H9 (cell line): ENCODE measurements at regions not wholly inside any gene's neighbourhood (a gene's known extent, or its start where the extent isn't known, plus 50 kb on each side); places are given as distances from the start of the nearest gene placed in this dataset.

Experiments
- DNase-seq: peaks from one replicate; pipeline ENCODE4 v3.0.0-alpha.2; 2017
- H2AFZ ChIP-seq: one replicate; pipeline ENCODE4 v1.6.1; 2013; ENCODE audit warnings: mild to moderate bottlenecking, low read length, control low read depth, moderate library complexity
- H2AK5ac ChIP-seq: 2 replicates; pipeline ENCODE4 v1.6.1; 2013; ENCODE audit warnings: low read length, control low read depth, mixed read lengths; ENCODE audit not compliant: insufficient read length
- H2BK120ac ChIP-seq: one replicate; pipeline ENCODE4 v1.6.1; 2013; ENCODE audit warnings: low read depth, mild to moderate bottlenecking, low read length, control low read depth, inconsistent platforms; ENCODE audit not compliant: poor library complexity, severe bottlenecking
- H2BK12ac ChIP-seq: 2 replicates; pipeline ENCODE4 v1.6.1; 2013; ENCODE audit warnings: low read length, control low read depth, mixed read lengths, low read depth; ENCODE audit not compliant: insufficient read length
- H2BK15ac ChIP-seq: 2 replicates; pipeline ENCODE4 v1.6.1; 2013; ENCODE audit warnings: low read depth, low read length, control low read depth
- H2BK20ac ChIP-seq: one replicate; pipeline ENCODE4 v1.6.1; 2013; ENCODE audit warnings: low read depth, mild to moderate bottlenecking, low read length, control low read depth, inconsistent platforms; ENCODE audit not compliant: poor library complexity, severe bottlenecking
- H2BK5ac ChIP-seq: 2 replicates; pipeline ENCODE4 v1.6.1; 2013; ENCODE audit warnings: low read length, control low read depth, mixed read lengths; ENCODE audit not compliant: insufficient read length
- H3K14ac ChIP-seq: 2 replicates; pipeline ENCODE4 v1.6.1; 2013; ENCODE audit warnings: low read length, control low read depth; ENCODE audit not compliant: insufficient read depth
- H3K18ac ChIP-seq: 2 replicates; pipeline ENCODE4 v1.6.1; 2013; ENCODE audit warnings: low read depth, mild to moderate bottlenecking, mixed read lengths, low read length, control low read depth; ENCODE audit not compliant: insufficient read length
- H3K23ac ChIP-seq: 2 replicates; pipeline ENCODE4 v1.6.1; 2013; ENCODE audit warnings: low read length, control low read depth, mixed read lengths, low read depth; ENCODE audit not compliant: insufficient read length
- H3K23me2 ChIP-seq: 2 replicates; pipeline ENCODE4 v1.6.1; 2013; ENCODE audit warnings: low read depth, mild to moderate bottlenecking, mixed read lengths, low read length, control low read depth; ENCODE audit not compliant: insufficient read length, poor library complexity, severe bottlenecking
- H3K27ac ChIP-seq: 2 replicates; pipeline ENCODE4 v1.5.1; 2013; ENCODE audit warnings: low read length, control low read depth, mixed read lengths, low read depth; ENCODE audit not compliant: insufficient read length
- H3K27me3 ChIP-seq: 2 replicates; pipeline ENCODE4 v1.6.1; 2013; ENCODE audit warnings: low read length, control low read depth, inconsistent platforms; ENCODE audit not compliant: insufficient read depth
- H3K4ac ChIP-seq: 2 replicates; pipeline ENCODE4 v1.6.1; 2013; ENCODE audit warnings: low read depth, mild to moderate bottlenecking, control low read depth, inconsistent platforms, low read length, moderate library complexity
- H3K4me1 ChIP-seq: 2 replicates; pipeline ENCODE4 v1.6.1; 2013; ENCODE audit warnings: low read length, control low read depth, inconsistent platforms; ENCODE audit not compliant: insufficient read depth
- H3K4me2 ChIP-seq: 2 replicates; pipeline ENCODE4 v1.6.1; 2013; ENCODE audit warnings: low read length, control low read depth, mixed read lengths; ENCODE audit not compliant: insufficient read length, insufficient read depth
- H3K56ac ChIP-seq: 2 replicates; pipeline ENCODE4 v1.6.1; 2013; ENCODE audit warnings: low read depth, mild to moderate bottlenecking, mixed read lengths, low read length, control low read depth; ENCODE audit not compliant: insufficient read length
- H3K79me1 ChIP-seq: 2 replicates; pipeline ENCODE4 v1.6.1; 2013; ENCODE audit warnings: low read depth, mild to moderate bottlenecking, moderate library complexity, low read length, control low read depth, inconsistent platforms; ENCODE audit not compliant: insufficient read depth, poor library complexity, severe bottlenecking
- H3K79me2 ChIP-seq: 2 replicates; pipeline ENCODE4 v1.6.1; 2013; ENCODE audit warnings: low read length, control low read depth, inconsistent platforms; ENCODE audit not compliant: insufficient read depth
- H3K9ac ChIP-seq: 2 replicates; pipeline ENCODE4 v1.6.1; 2013; ENCODE audit warnings: low read length, control low read depth, mixed read lengths; ENCODE audit not compliant: insufficient read length; ENCODE audit errors: extremely low read depth
- H3K9me3 ChIP-seq: one replicate; pipeline ENCODE4 v1.6.1; 2013; ENCODE audit warnings: low read depth, low read length, inconsistent platforms; ENCODE audit not compliant: control insufficient read depth
- H3T11ph ChIP-seq: one replicate; pipeline ENCODE4 v1.6.1; 2013; ENCODE audit warnings: mild to moderate bottlenecking, low read length, control low read depth, inconsistent platforms
- H4K20me1 ChIP-seq: one replicate; pipeline ENCODE4 v1.6.1; 2013; ENCODE audit not compliant: control insufficient read depth, insufficient read length, insufficient read depth
- H4K5ac ChIP-seq: 2 replicates; pipeline ENCODE4 v1.6.1; 2013; ENCODE audit warnings: low read depth, mild to moderate bottlenecking, mixed read lengths, low read length, control low read depth; ENCODE audit not compliant: insufficient read length
- H4K8ac ChIP-seq: replicated peaks from 2 replicates; pipeline ENCODE4 v1.6.1; 2013; ENCODE audit warnings: low read length, control low read depth, mixed read lengths, low read depth; ENCODE audit not compliant: insufficient read length
- H4K91ac ChIP-seq: 2 replicates; pipeline ENCODE4 v1.6.1; 2013; ENCODE audit warnings: low read depth, mild to moderate bottlenecking, moderate library complexity, mixed read lengths, low read length, control low read depth; ENCODE audit not compliant: insufficient read length
- H3K27ac Mint-ChIP-seq, 3 experiments: 2 replicates in 2 of 3; 3 replicates in 1 of 3; pipeline ENCODE4 v1.8.0; 2020 to 2021; ENCODE audit warnings: mixed read lengths in 3 of 3, mild to moderate bottlenecking in 1 of 3, moderate library complexity in 1 of 3
- H3K27me3 Mint-ChIP-seq: 2 replicates; pipeline ENCODE4 v1.8.0; 2021; ENCODE audit warnings: low read depth, mild to moderate bottlenecking, moderate library complexity, mixed read lengths
- H3K36me3 Mint-ChIP-seq, 3 experiments: 2 replicates in 2 of 3; 3 replicates in 1 of 3; pipeline ENCODE4 v1.8.0; 2020 to 2021; ENCODE audit warnings: low read depth in 3 of 3, mixed read lengths in 3 of 3; ENCODE audit not compliant: insufficient read depth in 1 of 3
- H3K4me1 Mint-ChIP-seq, 2 experiments: 2 replicates each; pipeline ENCODE4 v1.8.0; 2020; ENCODE audit warnings: mixed read lengths in 2 of 2
- H3K4me3 Mint-ChIP-seq, 2 experiments: 2 replicates in 1 of 2; 3 replicates in 1 of 2; pipeline ENCODE4 v1.8.0; 2020 to 2021; ENCODE audit warnings: mild to moderate bottlenecking in 2 of 2, mixed read lengths in 2 of 2, moderate library complexity in 1 of 2
- H3K9me3 Mint-ChIP-seq, 2 experiments: 2 replicates in 1 of 2; 3 replicates in 1 of 2; pipeline ENCODE4 v1.8.0; 2020; ENCODE audit warnings: mild to moderate bottlenecking in 2 of 2, mixed read lengths in 2 of 2, moderate library complexity in 1 of 2
- WGBS: extraction: QIAGEN DNeasy Blood & Tissue Kit; methylation state at CpG from one replicate; pipeline ENCODE4 v1.1.7; 2013; ENCODE audit warnings: missing lambda C conversion rate, low lambda C conversion rate, mixed read lengths; ENCODE audit not compliant: insufficient read length; ENCODE audit errors: extremely low coverage; 5-methylcytosine and 5-hydroxymethylcytosine counted together
- TF ChIP-seq, protein P1 (sequence below): fragments of 200-600 bp; sonication (generic); conservative IDR thresholded peaks from 3 replicates; pipeline ENCODE4 v1.8.0; 2021; ENCODE audit warnings: antibody characterized with exemption, mild to moderate bottlenecking

DNA sequence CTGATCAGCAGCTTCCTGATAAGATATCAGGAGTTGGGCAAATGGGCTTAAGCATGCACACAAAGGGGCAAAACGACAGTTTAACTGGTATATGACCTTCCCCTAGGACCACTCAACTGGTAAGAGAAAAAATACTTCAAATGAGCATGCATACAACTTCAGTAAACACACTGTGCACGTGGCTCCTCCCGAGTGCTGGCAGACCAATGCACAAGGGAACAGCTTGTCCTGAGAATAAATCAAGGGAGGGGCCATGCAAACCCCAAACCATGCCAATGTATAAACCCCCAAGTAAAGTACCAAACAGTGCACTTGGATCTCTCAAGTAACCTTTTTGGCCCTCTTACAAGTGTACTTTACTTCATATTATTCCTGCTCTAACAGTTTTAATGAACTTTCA, 293.3 kb upstream of the TBX22 start:
- Mint-ChIP-seq H3K4me1 (no peaks in the 10 kb centered on the region), H3K27me3 (no peaks in the 10 kb centered on the region)
- no peak overlapping the region for H2AFZ ChIP-seq

More for the DNA sequence above, 293.3 kb upstream of the TBX22 start:
- H3K79me2 ChIP-seq, result no peaks in the 10 kb centered on the region
- H3K18ac ChIP-seq, result no peak overlapping the region
- H3K56ac ChIP-seq, result no peak overlapping the region
- H3K79me1 ChIP-seq, result no peaks in the 10 kb centered on the region
- no peak overlapping the region for H2BK120ac ChIP-seq
- no peak overlapping the region for H3K27ac ChIP-seq
- H3K9me3 ChIP-seq, result peaks cover 48% of the 10 kb centered on the region
- TF ChIP-seq, protein P1, sequence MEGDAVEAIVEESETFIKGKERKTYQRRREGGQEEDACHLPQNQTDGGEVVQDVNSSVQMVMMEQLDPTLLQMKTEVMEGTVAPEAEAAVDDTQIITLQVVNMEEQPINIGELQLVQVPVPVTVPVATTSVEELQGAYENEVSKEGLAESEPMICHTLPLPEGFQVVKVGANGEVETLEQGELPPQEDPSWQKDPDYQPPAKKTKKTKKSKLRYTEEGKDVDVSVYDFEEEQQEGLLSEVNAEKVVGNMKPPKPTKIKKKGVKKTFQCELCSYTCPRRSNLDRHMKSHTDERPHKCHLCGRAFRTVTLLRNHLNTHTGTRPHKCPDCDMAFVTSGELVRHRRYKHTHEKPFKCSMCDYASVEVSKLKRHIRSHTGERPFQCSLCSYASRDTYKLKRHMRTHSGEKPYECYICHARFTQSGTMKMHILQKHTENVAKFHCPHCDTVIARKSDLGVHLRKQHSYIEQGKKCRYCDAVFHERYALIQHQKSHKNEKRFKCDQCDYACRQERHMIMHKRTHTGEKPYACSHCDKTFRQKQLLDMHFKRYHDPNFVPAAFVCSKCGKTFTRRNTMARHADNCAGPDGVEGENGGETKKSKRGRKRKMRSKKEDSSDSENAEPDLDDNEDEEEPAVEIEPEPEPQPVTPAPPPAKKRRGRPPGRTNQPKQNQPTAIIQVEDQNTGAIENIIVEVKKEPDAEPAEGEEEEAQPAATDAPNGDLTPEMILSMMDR, result no peak
- no peak for DNase-seq
- no peak overlapping the region for H3K14ac ChIP-seq
- no peak overlapping the region for H3K23ac ChIP-seq
- no peak overlapping the region for H3K4me3 Mint-ChIP-seq
- no peak overlapping the region for H2BK5ac ChIP-seq
- no peak overlapping the region for H3K9ac ChIP-seq
- WGBS, result no CpG with 5 or more reads among the region's 3 CpGs
- H3K27ac Mint-ChIP-seq, result no peak overlapping the region
- H2BK12ac ChIP-seq, result no peak overlapping the region
- no peak overlapping the region for H4K5ac ChIP-seq
- H2AK5ac ChIP-seq, result no peak overlapping the region
- H4K8ac ChIP-seq, result no peak overlapping the region
- H3K36me3 Mint-ChIP-seq, result peaks cover 0 to 4% (median 0%) of the 10 kb centered on the region in 3 experiments; a peak in 2 of 7 replicates
- no peak overlapping the region for H2BK15ac ChIP-seq
- H4K20me1 ChIP-seq, result no peaks in the 10 kb centered on the region
- no peak overlapping the region for H3K4ac ChIP-seq
- peaks cover 51 to 52% of the 10 kb centered on the region in 2 experiments for H3K9me3 Mint-ChIP-seq
- H3T11ph ChIP-seq, result no peak overlapping the region
- no peaks in the 10 kb centered on the region for H3K27me3 ChIP-seq
- H3K4me2 ChIP-seq, result no peak overlapping the region
- H2BK20ac ChIP-seq, result no peak overlapping the region
- H3K4me1 ChIP-seq, result no peaks in the 10 kb centered on the region
- H4K91ac ChIP-seq, result no peak overlapping the region
- no peaks in the 10 kb centered on the region for H3K23me2 ChIP-seq
